Muscle layer of colon (tissue), 2 donors: ENCODE measurements at regions not wholly inside any gene's neighbourhood (a gene's known extent, or its start where the extent isn't known, plus 50 kb on each side); places are given as distances from the start of the nearest gene placed in this dataset.

Experiments used
- H3K27ac ChIP-seq: one replicate; pipeline ENCODE4 v1.7.0; 2013; ENCODE audit warnings: low read depth, mild to moderate bottlenecking, low read length, moderate library complexity
- H3K27me3 ChIP-seq, 2 donors: one replicate each; pipeline ENCODE4 v1.7.0; 2013; ENCODE audit warnings: low read length in 2 of 2, mild to moderate bottlenecking in 2 of 2; ENCODE audit not compliant: insufficient read depth in 2 of 2, control insufficient read depth in 1 of 2
- H3K36me3 ChIP-seq: one replicate; pipeline ENCODE4 v1.7.0; 2013; ENCODE audit warnings: mild to moderate bottlenecking, low read length; ENCODE audit not compliant: insufficient read depth
- H3K4me1 ChIP-seq: one replicate; pipeline ENCODE4 v1.7.0; 2013; ENCODE audit warnings: mild to moderate bottlenecking, low read length; ENCODE audit not compliant: insufficient read depth
- H3K4me3 ChIP-seq, 2 donors: one replicate each; pipeline ENCODE4 v1.7.0; 2013; ENCODE audit warnings: low read length in 2 of 2, low read depth in 1 of 2, mild to moderate bottlenecking in 1 of 2, moderate library complexity in 1 of 2
- H3K9ac ChIP-seq: one replicate; pipeline ENCODE4 v1.7.0; 2013; ENCODE audit warnings: low read length
- H3K9me3 ChIP-seq: one replicate; pipeline ENCODE4 v1.7.0; 2013; ENCODE audit warnings: mild to moderate bottlenecking, low read length
- donor health status: abdominal sarcoma.
- donor health status: Adenocarcinoma of cecum.

DNA sequence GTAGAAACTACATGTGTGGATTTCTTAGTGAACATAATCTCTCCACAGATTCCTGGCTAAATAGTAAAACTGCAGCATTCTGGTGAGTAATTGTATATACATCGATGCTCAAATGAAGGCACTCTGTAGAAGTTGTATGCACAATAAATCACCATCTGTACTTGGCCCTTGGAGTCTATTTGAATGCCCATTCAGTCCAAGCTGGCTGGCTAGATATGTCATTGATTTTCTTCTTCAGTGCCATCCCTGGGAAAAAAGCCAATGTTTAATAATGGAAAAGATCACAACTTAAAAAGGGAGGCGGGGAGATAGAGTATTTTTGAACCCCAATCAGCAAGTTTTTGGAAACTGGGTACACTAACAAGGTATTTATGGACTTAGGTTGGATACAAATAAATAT, 381.0 kb upstream of the TEX13C start:
- H3K9ac ChIP-seq, result no peak overlapping the region
- no peak overlapping the region for H3K27ac ChIP-seq

DNA sequence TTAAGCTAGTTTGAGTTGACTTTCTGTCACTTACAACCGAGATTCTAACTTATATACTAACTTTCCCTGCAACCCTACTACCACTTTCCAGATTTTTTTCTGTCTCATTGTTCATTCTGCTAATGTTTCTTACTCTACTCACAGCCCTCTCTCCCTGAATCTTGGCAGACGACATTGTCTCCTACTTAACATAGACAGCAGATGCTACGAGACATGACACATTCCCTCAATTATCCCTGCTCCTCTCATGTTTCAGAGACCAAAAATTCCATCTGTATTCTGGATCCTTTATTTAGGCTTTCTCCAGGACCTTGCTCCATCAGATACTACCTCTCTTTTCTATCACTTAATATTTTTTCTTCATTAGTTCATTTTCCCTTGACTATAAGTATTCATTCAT, 379.1 kb upstream of the TEX13C start:
- Histone ChIP-seq H3K27ac (no peak overlapping the region), H3K4me3 (no peak overlapping the region), H3K27me3 (no peaks in the 10 kb centered on the region), H3K9ac (no peak overlapping the region), H3K9me3 (no peaks in the 10 kb centered on the region), H3K4me1 (no peaks in the 10 kb centered on the region), H3K36me3 (no peaks in the 10 kb centered on the region)

More for the DNA sequence above, 381.0 kb upstream of the TEX13C start:
- H3K36me3 ChIP-seq, result no peaks in the 10 kb centered on the region
- no peaks in the 10 kb centered on the region for H3K4me1 ChIP-seq
- H3K9me3 ChIP-seq, result no peaks in the 10 kb centered on the region
- H3K4me3 ChIP-seq, result no peak overlapping the region
- H3K27me3 ChIP-seq, result no peaks in the 10 kb centered on the region

DNA sequence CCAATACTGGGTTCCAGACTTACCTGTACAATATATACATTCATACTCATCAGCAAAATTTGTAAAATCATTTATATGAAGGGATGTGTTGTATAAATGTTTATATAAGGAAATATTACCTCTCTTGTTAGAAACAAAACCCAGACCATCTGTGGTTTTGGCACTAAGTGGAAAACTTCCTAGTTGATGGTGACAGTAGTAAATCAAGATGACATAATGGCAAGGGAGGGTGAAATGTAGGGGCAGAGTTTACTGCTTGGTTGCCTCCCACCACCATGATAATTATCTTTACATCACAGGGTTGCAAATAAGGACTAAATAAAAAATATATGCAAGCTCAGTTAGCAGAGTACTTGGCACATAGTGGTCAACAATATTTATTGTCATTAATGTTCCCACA, 365.3 kb upstream of the TEX13C start:
- no peaks in the 10 kb centered on the region for H3K27me3 ChIP-seq
- H3K9me3 ChIP-seq, result no peaks in the 10 kb centered on the region
- H3K4me1 ChIP-seq, result no peaks in the 10 kb centered on the region
- H3K9ac ChIP-seq, result no peak overlapping the region
- H3K4me3 ChIP-seq, result no peak overlapping the region
- no peaks in the 10 kb centered on the region for H3K36me3 ChIP-seq
- no peak overlapping the region for H3K27ac ChIP-seq

DNA sequence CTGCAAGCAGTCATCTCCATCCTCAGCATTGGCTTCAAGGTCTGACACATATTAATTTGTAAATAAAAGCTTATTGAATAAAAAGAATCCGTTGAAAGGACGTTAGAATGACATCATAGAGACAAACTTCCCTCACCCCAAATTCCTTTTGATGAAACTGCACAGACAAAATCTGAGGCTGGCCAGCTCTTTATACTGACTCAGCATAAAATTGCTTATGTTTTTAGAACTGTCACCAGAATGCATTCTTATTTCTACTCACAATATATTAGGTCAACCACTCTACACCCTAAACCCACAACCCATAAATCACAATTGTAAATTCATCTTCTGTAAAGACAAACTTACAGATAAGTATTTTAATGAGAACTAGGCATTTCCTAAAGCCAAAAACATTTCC, 359.2 kb upstream of the TEX13C start:
- Histone ChIP-seq H3K9me3 (no peaks in the 10 kb centered on the region), H3K36me3 (no peaks in the 10 kb centered on the region), H3K27ac (no peak overlapping the region), H3K4me1 (no peaks in the 10 kb centered on the region), H3K9ac (no peak overlapping the region), H3K27me3 (no peaks in the 10 kb centered on the region), H3K4me3 (no peak overlapping the region)

DNA sequence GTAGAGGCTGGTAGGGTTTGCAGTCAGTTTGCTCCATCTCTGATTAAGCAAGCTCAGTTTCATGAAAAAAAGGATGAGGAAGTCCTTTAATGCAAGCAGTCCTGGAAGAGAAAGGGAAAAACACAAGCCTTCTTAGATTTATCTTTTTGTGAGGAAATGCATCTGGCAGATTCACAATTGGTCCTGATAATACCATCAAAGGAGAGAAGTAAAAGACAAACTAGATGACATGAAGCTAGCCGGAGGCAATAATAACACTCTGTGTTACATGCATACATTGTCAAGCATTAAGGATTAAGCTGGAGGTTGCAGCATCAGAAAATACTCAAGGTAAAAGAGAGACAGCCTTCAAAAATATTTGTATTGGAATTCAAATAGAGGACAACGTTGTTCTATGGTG, 356.0 kb upstream of the TEX13C start, which contains the start of gene TENM1:
Gene TENM1 (minus strand): TSS at position 101 of the 400 bp plus-strand sequence.
- Histone ChIP-seq H3K36me3 (no peaks in the 10 kb centered on the region), H3K27ac (no peak within 1 kb of the TSS), H3K9ac (no peak within 1 kb of the TSS), H3K9me3 (no peaks in the 10 kb centered on the region), H3K4me3 (no peak within 1 kb of the TSS), H3K27me3 (no peaks in the 10 kb centered on the region), H3K4me1 (no peaks in the 10 kb centered on the region)

DNA sequence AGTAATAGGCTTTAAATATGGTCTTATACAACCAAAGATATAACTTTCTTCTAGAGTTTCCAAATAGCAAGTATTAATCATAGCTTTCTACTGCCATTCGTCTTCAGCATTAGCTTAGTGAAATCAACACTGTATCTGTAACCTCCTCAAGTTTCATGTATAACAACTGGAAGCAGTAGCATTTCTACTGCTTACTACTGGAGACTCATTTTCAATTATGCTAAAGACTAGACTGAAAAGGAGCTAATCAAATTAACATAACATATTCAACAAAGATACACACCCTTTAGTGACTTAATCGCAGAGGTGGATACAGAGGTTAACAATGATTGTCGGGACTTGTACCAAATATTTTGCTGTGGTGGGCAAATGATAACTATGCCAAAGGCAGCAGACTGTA, 344.2 kb upstream of the TEX13C start:
- H3K4me3 ChIP-seq, result no peak overlapping the region
- no peak overlapping the region for H3K27ac ChIP-seq
- H3K36me3 ChIP-seq, result no peaks in the 10 kb centered on the region
- H3K9me3 ChIP-seq, result no peaks in the 10 kb centered on the region
- no peak overlapping the region for H3K9ac ChIP-seq
- no peaks in the 10 kb centered on the region for H3K4me1 ChIP-seq
- no peaks in the 10 kb centered on the region for H3K27me3 ChIP-seq

DNA sequence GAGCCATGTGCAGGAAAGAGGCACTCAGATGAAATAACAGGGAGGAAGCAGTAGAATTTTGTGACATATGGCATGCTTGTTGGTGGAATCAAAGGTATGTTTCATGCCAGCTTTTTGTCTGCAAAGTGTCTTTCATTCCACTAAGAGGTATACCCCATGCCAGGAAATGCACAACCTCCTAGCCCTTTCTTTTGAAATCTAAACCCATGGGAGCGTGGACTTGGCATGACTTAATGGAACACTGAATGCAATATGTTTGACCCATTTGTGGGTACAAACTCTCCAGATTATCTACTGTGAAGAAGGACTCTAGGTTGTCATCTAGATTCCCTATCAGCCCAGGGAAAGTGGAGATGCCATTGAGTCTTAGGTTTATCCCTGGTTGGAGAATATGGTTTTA, 338.3 kb upstream of the TEX13C start:
- H3K27ac ChIP-seq, result no peak overlapping the region
- H3K27me3 ChIP-seq, result no peaks in the 10 kb centered on the region
- H3K4me3 ChIP-seq, result no peak overlapping the region
- no peaks in the 10 kb centered on the region for H3K9me3 ChIP-seq
- H3K4me1 ChIP-seq, result no peaks in the 10 kb centered on the region
- H3K36me3 ChIP-seq, result no peaks in the 10 kb centered on the region
- H3K9ac ChIP-seq, result no peak overlapping the region

DNA sequence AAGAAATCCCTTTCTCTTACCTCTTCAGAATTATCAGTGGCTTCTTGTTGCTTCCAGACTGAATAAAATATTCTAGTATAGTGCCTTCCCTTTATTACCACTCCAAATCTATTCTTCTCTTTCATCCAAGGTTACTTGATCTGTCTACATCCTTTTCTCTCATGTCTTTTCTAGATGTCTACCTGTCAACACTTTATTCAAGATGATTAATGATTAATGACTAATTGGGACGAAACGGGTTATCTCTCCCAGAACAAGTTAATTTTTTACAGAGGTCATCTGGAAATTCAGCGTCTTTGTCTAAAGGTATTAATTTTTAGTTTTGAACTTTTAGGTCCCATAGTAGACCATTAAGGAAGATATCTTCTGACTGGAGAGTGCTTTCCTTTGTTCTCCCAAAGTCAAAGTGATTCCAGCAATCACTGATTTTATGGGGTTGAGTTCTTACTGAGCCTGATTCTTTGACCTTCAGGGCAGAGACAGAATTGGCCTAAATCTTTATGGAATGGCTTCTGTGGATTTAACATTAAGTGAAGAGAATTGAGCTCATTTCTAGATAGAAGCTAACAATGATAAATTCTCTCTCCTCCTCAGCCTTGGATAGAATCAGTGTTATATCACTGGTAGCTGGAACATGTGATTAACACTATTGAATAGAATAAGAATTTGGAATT, 335.4 kb upstream of the TEX13C start:
- H3K27ac ChIP-seq, result no peak overlapping the region
- H3K4me3 ChIP-seq, result no peak overlapping the region

DNA sequence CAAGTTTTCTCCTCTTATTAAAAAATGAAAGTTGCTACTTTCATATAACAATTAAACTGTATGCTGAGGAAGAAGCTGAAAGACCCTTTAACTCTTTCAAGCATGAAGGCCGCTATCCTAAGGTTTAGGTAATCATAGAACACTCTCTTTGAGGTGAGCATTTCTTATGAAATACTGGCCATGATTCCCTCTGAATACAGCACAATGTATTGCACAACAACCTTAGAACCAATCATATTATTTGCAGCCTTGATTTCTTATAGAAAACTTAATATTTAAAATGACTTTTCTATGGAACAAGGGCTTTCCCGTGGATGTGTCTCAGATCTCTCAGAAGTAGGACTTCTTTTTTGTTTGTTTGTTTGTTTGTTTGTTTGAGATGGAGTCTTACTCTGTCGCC, 333.4 kb upstream of the TEX13C start:
- H3K27me3 ChIP-seq, result no peaks in the 10 kb centered on the region
- no peaks in the 10 kb centered on the region for H3K36me3 ChIP-seq
- no peaks in the 10 kb centered on the region for H3K4me1 ChIP-seq
- no peak overlapping the region for H3K4me3 ChIP-seq
- no peaks in the 10 kb centered on the region for H3K9me3 ChIP-seq
- no peak overlapping the region for H3K27ac ChIP-seq
- no peak overlapping the region for H3K9ac ChIP-seq

More for the DNA sequence above, 335.4 kb upstream of the TEX13C start:
- H3K4me1 ChIP-seq, result no peaks in the 10 kb centered on the region
- no peaks in the 10 kb centered on the region for H3K27me3 ChIP-seq
- H3K9ac ChIP-seq, result no peak overlapping the region
- H3K36me3 ChIP-seq, result no peaks in the 10 kb centered on the region
- no peaks in the 10 kb centered on the region for H3K9me3 ChIP-seq

DNA sequence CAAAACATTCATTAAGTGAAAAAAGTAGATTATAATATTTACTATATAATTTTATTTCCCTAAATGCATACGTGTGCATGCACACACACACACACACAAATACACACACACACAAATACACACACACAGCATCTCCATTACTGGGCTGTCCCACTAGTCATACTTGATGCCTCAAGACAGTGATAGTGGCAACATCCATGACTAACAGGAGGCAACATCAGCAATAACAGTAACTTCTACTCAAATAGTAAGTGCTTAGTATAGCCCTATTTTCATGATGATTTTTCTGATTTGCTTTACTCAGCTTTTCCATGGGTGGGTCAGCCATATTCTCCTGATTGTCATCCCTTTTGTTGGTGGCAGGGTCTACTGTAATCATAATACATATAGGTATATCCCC, 325.9 kb upstream of the TEX13C start:
- Histone ChIP-seq H3K4me3 (no peak overlapping the region), H3K27ac (no peak overlapping the region), H3K36me3 (no peaks in the 10 kb centered on the region), H3K27me3 (no peaks in the 10 kb centered on the region), H3K4me1 (no peaks in the 10 kb centered on the region), H3K9me3 (no peaks in the 10 kb centered on the region), H3K9ac (no peak overlapping the region)

DNA sequence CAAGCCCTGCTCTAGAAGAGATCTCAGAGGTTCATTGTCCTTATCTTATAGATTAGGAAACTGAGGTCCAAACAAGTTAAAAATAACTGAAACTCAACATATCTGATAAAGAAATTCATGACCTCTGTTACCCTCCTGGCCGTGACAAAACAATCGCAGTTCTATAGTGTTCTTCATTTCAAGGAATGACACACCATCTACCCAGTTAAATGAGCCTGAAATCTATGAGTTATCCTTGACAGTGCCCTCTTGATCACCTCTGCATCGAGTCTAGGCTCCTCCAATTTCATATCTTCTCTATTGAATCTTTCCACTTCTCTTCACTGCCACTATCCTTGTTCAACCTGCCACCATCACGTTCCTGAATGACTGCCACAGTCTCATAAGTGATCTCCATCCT, 325.3 kb upstream of the TEX13C start:
- Histone ChIP-seq H3K36me3 (no peaks in the 10 kb centered on the region), H3K4me1 (no peaks in the 10 kb centered on the region), H3K4me3 (no peak overlapping the region), H3K9ac (no peak overlapping the region), H3K9me3 (no peaks in the 10 kb centered on the region), H3K27me3 (no peaks in the 10 kb centered on the region), H3K27ac (no peak overlapping the region)

DNA sequence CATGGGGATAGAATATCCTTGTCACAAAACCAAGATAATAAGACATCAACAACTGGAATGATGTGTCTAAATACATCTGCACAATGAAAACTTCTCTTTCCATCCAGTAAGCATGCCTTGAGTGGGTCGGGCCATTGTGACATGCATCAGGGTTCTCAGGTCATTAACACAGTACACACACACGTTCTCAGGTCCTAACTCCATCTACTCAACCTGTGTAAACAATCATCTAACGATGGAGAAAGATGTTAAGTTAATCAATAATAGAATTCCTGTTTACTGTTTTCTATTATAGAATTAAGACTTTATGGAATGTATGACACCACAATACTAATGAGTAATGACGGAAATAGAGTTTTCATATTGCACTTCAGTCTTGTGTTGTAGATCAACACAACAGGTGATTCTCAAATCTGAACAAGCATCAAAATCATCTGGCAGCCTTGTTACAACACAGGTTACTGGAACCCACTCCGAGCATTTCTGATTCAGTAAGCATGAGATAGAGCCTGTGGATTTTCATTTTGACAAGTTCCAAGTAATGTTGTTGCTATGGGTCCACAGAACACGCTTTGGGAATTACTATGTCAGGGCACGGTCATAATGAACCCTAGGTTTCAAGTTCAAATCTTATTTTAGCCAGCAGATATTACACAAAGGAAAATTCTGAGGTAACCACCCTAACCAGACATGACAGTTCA, 315.8 kb upstream of the TEX13C start:
- Histone ChIP-seq H3K9ac (no peak overlapping the region), H3K4me1 (no peaks in the 10 kb centered on the region)

More for the DNA sequence above, 315.8 kb upstream of the TEX13C start:
- Histone ChIP-seq H3K4me3 (no peak overlapping the region), H3K9me3 (no peaks in the 10 kb centered on the region), H3K27me3 (no peaks in the 10 kb centered on the region), H3K27ac (no peak overlapping the region), H3K36me3 (no peaks in the 10 kb centered on the region)
